Mesenchymal stem cell (in vitro differentiated cells and primary cell): ENCODE measurements at regions not wholly inside any gene's neighbourhood (a gene's known extent, or its start where the extent isn't known, plus 50 kb on each side); places are given as distances from the start of the nearest gene placed in this dataset.

Experiments
- DNase-seq: peaks from one replicate; pipeline ENCODE4 v3.0.0-alpha.2; 2013
- H2AFZ ChIP-seq: one replicate; pipeline ENCODE4 v1.6.1; 2013; ENCODE audit warnings: low read depth, mild to moderate bottlenecking, control low read depth, inconsistent platforms, low read length, moderate library complexity
- H2AK5ac ChIP-seq: 2 replicates; pipeline ENCODE4 v1.6.1; 2013; ENCODE audit warnings: low read length, moderate library complexity, mild to moderate bottlenecking, inconsistent platforms; ENCODE audit not compliant: severe bottlenecking
- H2BK120ac ChIP-seq: one replicate; pipeline ENCODE4 v1.6.1; 2013; ENCODE audit warnings: low read depth, mild to moderate bottlenecking, inconsistent platforms, low read length, moderate library complexity
- H2BK12ac ChIP-seq, 2 experiments: one replicate each; pipeline ENCODE4 v1.6.1; 2013; ENCODE audit warnings: inconsistent platforms in 2 of 2, low read length in 2 of 2, mild to moderate bottlenecking in 2 of 2, moderate library complexity in 2 of 2, control low read depth in 1 of 2
- H2BK15ac ChIP-seq: one replicate; pipeline ENCODE4 v1.6.1; 2013; ENCODE audit warnings: mild to moderate bottlenecking, low read depth, inconsistent platforms; ENCODE audit not compliant: poor library complexity, severe bottlenecking
- H2BK5ac ChIP-seq: 2 replicates; pipeline ENCODE4 v1.6.1; 2013; ENCODE audit warnings: low read depth, mild to moderate bottlenecking, low read length, control low read depth, inconsistent platforms; ENCODE audit not compliant: poor library complexity, severe bottlenecking
- H3K14ac ChIP-seq, 2 experiments: one replicate each; pipeline ENCODE4 v1.6.1; 2013; ENCODE audit warnings: inconsistent platforms in 2 of 2, low read length in 2 of 2, control low read depth in 1 of 2, mild to moderate bottlenecking in 1 of 2, moderate library complexity in 1 of 2
- H3K18ac ChIP-seq, 2 experiments: one replicate each; pipeline ENCODE4 v1.6.1; 2013; ENCODE audit warnings: inconsistent platforms in 2 of 2, low read length in 2 of 2, control low read depth in 1 of 2, low read depth in 1 of 2, mild to moderate bottlenecking in 1 of 2
- H3K23ac ChIP-seq, 2 experiments: one replicate each; pipeline ENCODE4 v1.6.1; 2013; ENCODE audit warnings: inconsistent platforms in 2 of 2, low read length in 2 of 2, mild to moderate bottlenecking in 2 of 2, moderate library complexity in 2 of 2, control low read depth in 1 of 2
- H3K27ac ChIP-seq: 2 replicates; pipeline ENCODE4 v1.5.1; 2013; ENCODE audit warnings: mild to moderate bottlenecking, moderate library complexity, low read length, control low read depth, inconsistent platforms; ENCODE audit not compliant: poor library complexity, severe bottlenecking
- H3K27me3 ChIP-seq, 2 experiments: 2 replicates each; pipeline versions ENCODE4 v1.6.1 to v1.7.0; 2013; ENCODE audit warnings: low read length in 2 of 2, mild to moderate bottlenecking in 2 of 2, moderate library complexity in 2 of 2, control low read depth in 1 of 2, inconsistent platforms in 1 of 2; ENCODE audit not compliant: control insufficient read depth in 1 of 2, insufficient read depth in 1 of 2
- H3K36me3 ChIP-seq, 2 experiments: 2 replicates each; pipeline versions ENCODE4 v1.6.1 to v1.7.0; 2013; ENCODE audit warnings: low read length in 2 of 2, control low read depth in 1 of 2, inconsistent platforms in 1 of 2, low read depth in 1 of 2, mild to moderate bottlenecking in 1 of 2; ENCODE audit not compliant: insufficient read depth in 2 of 2, control insufficient read depth in 1 of 2
- H3K4ac ChIP-seq, 2 experiments: one replicate each; pipeline ENCODE4 v1.6.1; 2013; ENCODE audit warnings: inconsistent platforms in 2 of 2, low read length in 2 of 2, mild to moderate bottlenecking in 2 of 2, moderate library complexity in 2 of 2, control low read depth in 1 of 2, low read depth in 1 of 2
- H3K4me1 ChIP-seq: 2 replicates; pipeline ENCODE4 v1.6.1; 2013; ENCODE audit warnings: low read depth, low read length, control low read depth; ENCODE audit not compliant: control insufficient read depth, insufficient read depth
- H3K4me2 ChIP-seq: 2 replicates; pipeline ENCODE4 v1.6.1; 2013; ENCODE audit warnings: low read length, mild to moderate bottlenecking, inconsistent platforms; ENCODE audit not compliant: poor library complexity, severe bottlenecking
- H3K4me3 ChIP-seq, 2 experiments: 2 replicates each; pipeline versions ENCODE4 v1.5.1 to v1.7.0; 2013; ENCODE audit warnings: low read length in 2 of 2, mild to moderate bottlenecking in 2 of 2, control low read depth in 1 of 2, low read depth in 1 of 2; ENCODE audit not compliant: insufficient read depth in 1 of 2
- H3K79me1 ChIP-seq: replicated peaks from 2 replicates; pipeline ENCODE4 v1.6.1; 2013; ENCODE audit warnings: mild to moderate bottlenecking, control low read depth, low read length, inconsistent platforms; ENCODE audit not compliant: poor library complexity, severe bottlenecking
- H3K9ac ChIP-seq: 2 replicates; pipeline ENCODE4 v1.7.0; 2013; ENCODE audit warnings: mild to moderate bottlenecking, low read length, moderate library complexity
- H3K9me3 ChIP-seq: 2 replicates; pipeline ENCODE4 v1.7.0; 2013; ENCODE audit warnings: mild to moderate bottlenecking, low read length; ENCODE audit not compliant: control insufficient read depth
- H4K8ac ChIP-seq: one replicate; pipeline ENCODE4 v1.6.1; 2013; ENCODE audit warnings: inconsistent platforms, mild to moderate bottlenecking, low read length, moderate library complexity
- H4K91ac ChIP-seq: one replicate; pipeline ENCODE4 v1.6.1; 2013; ENCODE audit warnings: mild to moderate bottlenecking, low read length, inconsistent platforms
- WGBS: methylation state at CpG from one replicate; pipeline ENCODE4 v1.1.7; 2013; ENCODE audit warnings: mixed read lengths; 5-methylcytosine and 5-hydroxymethylcytosine counted together

GRCh38 chr10:61187601-61188000, 243.6 kb upstream of the RHOBTB1 start:
- H2AFZ ChIP-seq: no peak overlapping the region
- H3K4me2 ChIP-seq: no peak overlapping the region
- H3K9ac ChIP-seq: no peak overlapping the region
- H3K79me1 ChIP-seq: no peaks in the 10 kb centered on the region
- WGBS: 91% methylated on average over 1 of the region's 1 CpG
- no peak overlapping the region for H2BK5ac ChIP-seq
- H4K8ac ChIP-seq: no peak overlapping the region
- no peak overlapping the region for H2BK120ac ChIP-seq
- no peak overlapping the region for H3K4ac ChIP-seq
- DNase-seq: no peak
- no peak overlapping the region for H3K18ac ChIP-seq
- H2BK12ac ChIP-seq: no peak overlapping the region
- H2AK5ac ChIP-seq: no peak overlapping the region
- H2BK15ac ChIP-seq: no peak overlapping the region
- no peak overlapping the region for H3K14ac ChIP-seq
- no peak overlapping the region for H3K23ac ChIP-seq
- no peak overlapping the region for H3K4me3 ChIP-seq
- H3K9me3 ChIP-seq: peaks cover under 1% of the 10 kb centered on the region
- no peak overlapping the region for H4K91ac ChIP-seq
- H3K36me3 ChIP-seq: no peaks in the 10 kb centered on the region
- peaks cover 0 to 22% of the 10 kb centered on the region in 2 experiments for H3K27me3 ChIP-seq
- no peaks in the 10 kb centered on the region for H3K4me1 ChIP-seq
- no peak overlapping the region for H3K27ac ChIP-seq

GRCh38 chr10:61186408-61186807, 242.4 kb upstream of the RHOBTB1 start:
- Histone ChIP-seq H3K23ac (no peak overlapping the region), H4K91ac (no peak overlapping the region), H3K18ac (no peak overlapping the region), H2AK5ac (no peak overlapping the region), H3K27ac (no peak overlapping the region), H4K8ac (no peak overlapping the region), H2BK12ac (no peak overlapping the region), H3K79me1 (no peaks in the 10 kb centered on the region), H3K36me3 (no peaks in the 10 kb centered on the region), H3K4me1 (no peaks in the 10 kb centered on the region), H3K4me3 (no peak overlapping the region), H3K4me2 (no peak overlapping the region), H2BK15ac (no peak overlapping the region), H2BK120ac (no peak overlapping the region), H3K4ac (no peak overlapping the region), H3K9me3 (no peaks in the 10 kb centered on the region), H3K27me3 (peaks cover 0 to 14% of the 10 kb centered on the region in 2 experiments), H2BK5ac (no peak overlapping the region), H3K14ac (no peak overlapping the region), H3K9ac (no peak overlapping the region), H2AFZ (no peak overlapping the region)
- 98% methylated on average over 8 of the region's 8 CpGs for WGBS
- no peak for DNase-seq

GRCh38 chr10:61184429-61184828, 240.4 kb upstream of the RHOBTB1 start:
- Histone ChIP-seq H2AFZ (no peak overlapping the region), H2AK5ac (no peak overlapping the region)
- 100% methylated on average over 1 of the region's 2 CpGs for WGBS

GRCh38 chr10:61183967-61184366, 240.0 kb upstream of the RHOBTB1 start:
- WGBS: 69% methylated on average over 1 of the region's 1 CpG
- H4K91ac ChIP-seq: no peak overlapping the region
- H3K27ac ChIP-seq: no peak overlapping the region
- peaks cover 0 to 14% of the 10 kb centered on the region in 2 experiments for H3K27me3 ChIP-seq
- no peak overlapping the region for H2AK5ac ChIP-seq
- no peaks in the 10 kb centered on the region for H3K9me3 ChIP-seq
- DNase-seq: peak; percentile 10
- no peak overlapping the region for H3K4me3 ChIP-seq
- H3K4me2 ChIP-seq: no peak overlapping the region
- H3K9ac ChIP-seq: no peak overlapping the region
- H2AFZ ChIP-seq: no peak overlapping the region
- no peak overlapping the region for H2BK120ac ChIP-seq
- no peaks in the 10 kb centered on the region for H3K79me1 ChIP-seq
- H2BK12ac ChIP-seq: no peak overlapping the region
- no peak overlapping the region for H2BK15ac ChIP-seq
- H4K8ac ChIP-seq: no peak overlapping the region
- no peak overlapping the region for H3K14ac ChIP-seq
- H3K18ac ChIP-seq: no peak overlapping the region
- no peak overlapping the region for H3K23ac ChIP-seq
- no peaks in the 10 kb centered on the region for H3K4me1 ChIP-seq
- H3K4ac ChIP-seq: no peak overlapping the region
- no peak overlapping the region for H2BK5ac ChIP-seq
- no peaks in the 10 kb centered on the region for H3K36me3 ChIP-seq

More at GRCh38 chr10:61184429-61184828, 240.4 kb upstream of the RHOBTB1 start:
- H3K14ac ChIP-seq: no peak overlapping the region
- no peak overlapping the region for H2BK120ac ChIP-seq
- H3K4me3 ChIP-seq: no peak overlapping the region
- no peaks in the 10 kb centered on the region for H3K4me1 ChIP-seq
- H2BK12ac ChIP-seq: no peak overlapping the region
- H2BK15ac ChIP-seq: no peak overlapping the region
- no peak overlapping the region for H3K18ac ChIP-seq
- no peaks in the 10 kb centered on the region for H3K9me3 ChIP-seq
- H3K27me3 ChIP-seq: peaks cover 0 to 14% of the 10 kb centered on the region in 2 experiments
- no peak overlapping the region for H3K9ac ChIP-seq
- H3K79me1 ChIP-seq: no peaks in the 10 kb centered on the region
- H3K4ac ChIP-seq: no peak overlapping the region
- no peak for DNase-seq
- no peak overlapping the region for H3K23ac ChIP-seq
- H3K27ac ChIP-seq: no peak overlapping the region
- no peak overlapping the region for H4K8ac ChIP-seq
- H3K4me2 ChIP-seq: no peak overlapping the region
- no peak overlapping the region for H2BK5ac ChIP-seq
- H4K91ac ChIP-seq: no peak overlapping the region
- H3K36me3 ChIP-seq: no peaks in the 10 kb centered on the region
